ENCODE measurements at regions not wholly inside any gene's neighbourhood (a gene's known extent, or its start where the extent isn't known, plus 50 kb on each side); places are given as distances from the start of the nearest gene placed in this dataset.

DNA sequence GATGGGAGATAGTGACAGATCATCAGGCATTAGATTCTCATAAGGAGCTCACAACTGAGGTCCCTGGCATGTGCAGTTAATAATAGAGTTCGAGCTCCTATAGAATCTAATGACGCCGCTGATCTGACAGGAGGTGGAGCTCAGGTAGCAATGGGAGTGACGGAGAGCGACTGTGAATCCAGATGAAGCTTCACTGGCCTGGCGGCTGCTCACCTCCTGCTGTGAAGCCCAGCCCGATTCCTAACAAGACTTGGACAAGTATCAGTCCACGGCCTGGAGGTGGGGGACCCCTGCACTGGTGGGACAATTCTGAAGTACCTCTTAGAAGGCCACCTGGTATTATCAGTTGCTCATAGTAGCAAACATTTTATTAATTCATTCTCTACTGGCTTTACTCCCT is 377.9 kb upstream of the ITGA1 start:
- no peak for DNase-seq (ENCODE audit: low read depth)

GRCh38 chr5:52419357-52419756 is 368.4 kb upstream of the ITGA1 start:
- DNase-seq (ENCODE audit: low read depth): no peak

- no peak for DNase-seq (ENCODE audit: low read depth)
Measured at GRCh38 chr5:52427615-52428014, 360.1 kb upstream of the ITGA1 start.

- no peak for DNase-seq (ENCODE audit: low read depth)
Measured at GRCh38 chr5:52428977-52429489, 358.7 kb upstream of the ITGA1 start.

DNA sequence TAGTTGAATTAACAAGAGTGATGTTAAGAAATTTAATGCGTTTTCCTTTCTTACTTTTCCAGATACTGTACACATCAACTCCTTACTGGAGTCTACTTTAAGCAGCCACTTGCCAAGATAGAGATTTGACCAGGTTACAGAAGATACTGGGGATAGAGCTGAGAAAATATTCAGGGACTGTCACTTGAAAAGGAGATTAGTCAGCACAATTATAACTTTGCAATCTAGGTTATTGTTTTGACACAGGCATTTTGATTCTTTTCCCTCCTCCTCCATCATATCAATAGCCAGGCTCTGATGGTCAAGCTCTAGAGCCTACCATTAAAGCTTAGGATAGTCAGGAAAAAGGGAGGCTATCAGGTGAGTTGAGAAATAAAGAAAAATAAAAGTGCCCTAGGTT is 345.9 kb upstream of the ITGA1 start:
- DNase-seq (ENCODE audit: low read depth): no peak

DNA sequence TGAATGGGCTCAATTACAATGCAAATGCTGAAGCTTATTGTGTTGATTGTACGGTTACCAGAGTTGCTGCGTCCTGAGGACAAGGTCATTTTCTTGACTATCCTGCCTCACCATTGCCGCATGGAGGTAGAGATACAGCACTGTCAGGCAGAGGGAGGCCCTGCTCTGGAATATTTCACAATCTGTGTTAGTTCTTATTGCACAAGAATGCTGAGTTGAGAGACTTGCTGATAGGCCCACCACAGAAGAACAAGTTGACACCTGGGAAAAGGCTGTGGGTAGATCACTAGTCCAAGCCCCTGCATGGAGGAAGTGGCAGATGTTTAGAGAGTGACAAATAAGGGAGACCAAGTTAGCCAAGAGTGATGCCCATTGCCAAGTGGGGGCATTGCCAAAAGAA is 344.5 kb upstream of the ITGA1 start:
- no peak for DNase-seq (ENCODE audit: low read depth)

DNA sequence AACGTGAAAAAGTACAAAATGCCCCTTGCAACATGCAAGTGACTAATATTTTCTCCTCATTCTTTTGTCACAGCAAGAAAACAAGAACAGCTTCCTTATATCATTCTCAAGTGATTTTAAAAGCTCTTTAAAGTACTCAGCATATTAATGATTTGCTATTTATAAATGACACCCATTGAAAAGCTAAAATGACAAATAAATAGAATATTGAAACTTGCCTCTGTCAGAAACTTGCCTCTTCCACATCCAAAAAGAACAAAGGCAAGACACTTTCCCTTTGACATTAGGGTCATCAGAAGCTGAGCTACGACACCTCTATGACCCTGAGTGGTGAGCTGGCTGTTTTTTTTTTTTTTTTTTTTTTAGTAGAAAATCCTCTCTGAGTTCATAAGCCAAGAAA is 339.6 kb upstream of the ITGA1 start:
- DNase-seq (ENCODE audit: low read depth): no peak

DNA sequence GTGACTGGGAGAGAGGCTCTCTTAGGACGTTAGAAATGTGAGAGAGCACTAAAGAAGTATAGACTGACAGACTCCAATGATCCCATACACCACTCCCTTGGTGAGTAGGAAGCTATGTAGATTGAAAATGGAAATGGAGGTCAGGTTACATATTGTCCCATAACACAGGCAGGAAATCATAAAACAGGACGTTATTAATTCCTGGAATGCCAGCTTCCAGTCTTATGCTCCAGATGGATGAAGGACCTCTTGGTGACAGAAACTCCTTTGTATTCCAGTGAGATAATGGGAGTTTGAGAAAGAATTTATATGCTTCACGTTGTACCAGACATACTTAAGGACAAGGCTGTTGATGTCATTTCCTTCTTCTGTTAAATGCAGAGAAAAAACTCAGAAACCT is 338.2 kb upstream of the ITGA1 start:
- DNase-seq (ENCODE audit: low read depth): no peak

GRCh38 chr5:52452098-52452497 is 335.6 kb upstream of the ITGA1 start:
- no peak for DNase-seq (ENCODE audit: low read depth)

DNA sequence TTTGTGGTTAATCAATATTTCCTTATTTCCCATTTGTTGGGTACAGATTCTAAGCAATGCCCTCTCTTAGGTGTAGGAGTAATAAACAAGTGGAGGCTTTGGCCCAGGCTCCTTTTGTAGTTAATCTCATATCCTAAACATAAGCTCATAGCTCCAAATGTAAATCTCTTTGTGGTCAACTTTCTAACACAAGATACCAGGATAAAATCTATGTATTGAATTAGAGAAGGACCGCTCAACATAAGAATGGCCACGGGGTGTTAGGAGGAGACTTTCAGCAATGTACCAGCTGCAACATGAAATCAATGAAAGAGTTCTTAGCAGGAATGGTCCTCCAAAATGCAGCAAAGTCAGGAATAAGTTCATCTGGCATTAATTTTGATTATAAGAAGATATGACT is 334.5 kb upstream of the ITGA1 start:
- no peak for DNase-seq (ENCODE audit: low read depth)

DNA sequence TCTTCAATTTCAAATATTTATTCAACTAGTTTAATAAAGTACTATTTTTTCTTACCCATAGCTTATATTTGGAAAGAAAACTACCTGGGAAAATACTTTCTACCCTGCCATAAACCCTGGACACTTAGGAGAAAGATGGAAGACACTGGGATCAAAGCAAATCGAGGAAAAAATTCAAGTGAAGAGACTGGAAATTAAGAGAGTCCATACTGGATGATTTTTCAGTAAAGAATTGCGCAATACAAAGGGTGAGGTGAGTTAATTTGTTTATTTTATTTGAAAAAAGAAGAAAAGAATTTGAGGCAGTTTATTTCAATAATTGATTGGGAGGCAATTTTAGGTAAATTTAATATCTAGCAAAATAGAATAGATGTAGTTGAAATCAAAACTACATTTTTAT is 331.8 kb upstream of the ITGA1 start:
- DNase-seq (ENCODE audit: low read depth): no peak

GRCh38 chr5:52457810-52458209 is 329.9 kb upstream of the ITGA1 start:
- DNase-seq (ENCODE audit: low read depth): no peak

DNA sequence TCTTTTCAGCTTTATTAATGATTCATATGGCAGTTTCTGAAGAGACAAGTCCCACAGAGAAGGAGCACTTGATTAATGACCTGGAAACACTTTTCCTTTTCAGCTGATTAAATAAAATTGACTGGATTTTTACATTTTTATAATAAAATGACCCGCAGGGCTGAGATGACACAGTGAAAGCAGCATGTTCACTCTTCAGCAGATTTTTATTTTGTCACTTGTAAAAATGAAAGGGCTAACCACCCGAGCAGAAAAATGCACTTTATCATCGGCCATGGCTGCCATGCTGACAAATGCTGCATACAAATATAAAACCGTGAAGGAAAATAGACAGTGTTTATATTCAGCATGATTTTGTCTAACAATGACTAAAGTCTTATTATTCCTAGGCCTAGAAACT is 321.6 kb upstream of the ITGA1 start:
- no peak for DNase-seq (ENCODE audit: low read depth)

DNA sequence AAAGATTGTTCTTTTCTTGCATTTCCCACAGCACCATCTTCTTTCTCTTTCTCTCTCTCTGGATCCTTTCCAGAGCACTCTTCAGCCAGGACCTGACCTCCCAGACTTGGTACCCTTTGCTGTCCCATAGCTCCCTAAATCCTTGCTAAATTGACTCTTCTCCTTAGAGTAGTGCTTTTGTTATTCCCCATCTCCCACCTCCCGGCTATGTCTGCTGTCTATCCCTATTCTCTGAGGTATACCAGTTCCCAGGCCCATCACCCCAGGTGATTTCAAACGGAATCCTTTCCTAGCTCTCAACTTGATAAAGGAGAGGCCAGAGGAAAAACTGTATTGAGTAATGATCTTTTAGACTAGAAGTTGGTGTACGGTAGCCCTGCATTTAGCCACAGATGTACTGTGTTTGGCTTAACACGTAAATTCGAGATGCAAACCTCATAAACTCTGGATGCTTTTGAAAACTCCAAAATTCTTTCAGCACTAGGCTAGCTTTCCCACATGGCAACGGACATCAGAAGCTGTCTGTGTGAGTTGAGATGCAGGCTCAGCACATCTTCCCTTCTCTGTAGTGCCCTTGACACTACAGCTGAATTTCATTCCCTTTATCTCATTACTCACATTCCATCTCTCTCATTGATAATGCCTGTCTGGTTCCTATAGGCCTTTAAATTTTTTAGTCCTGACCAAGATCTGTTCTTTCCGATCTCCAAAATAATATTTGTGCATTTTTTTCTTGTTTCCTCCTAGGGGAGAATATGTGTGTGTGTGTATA is 320.8 kb upstream of the ITGA1 start:
- DNase-seq (ENCODE audit: low read depth): no peak

DNA sequence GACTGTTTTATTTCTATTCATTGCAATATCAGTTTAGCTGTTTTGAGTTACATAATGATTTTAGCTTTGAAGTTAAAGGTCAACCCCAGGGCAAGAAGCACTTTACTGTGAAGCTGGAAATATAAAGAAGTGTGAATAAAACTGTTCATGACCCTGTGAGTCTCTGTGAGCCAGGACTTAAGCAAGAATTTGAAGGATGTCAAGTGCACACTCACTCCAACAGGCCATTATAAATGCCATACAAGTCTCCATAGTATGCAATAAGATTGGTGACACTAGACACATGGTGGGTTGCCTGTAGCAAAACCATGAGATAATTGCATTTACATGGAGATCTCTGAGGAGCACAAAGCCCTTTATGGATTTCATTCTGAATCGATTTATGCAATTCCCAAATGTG is 318.7 kb upstream of the ITGA1 start:
- DNase-seq (ENCODE audit: low read depth): no peak

- no peak for DNase-seq (ENCODE audit: low read depth)
Measured at GRCh38 chr5:52469420-52469819, 318.3 kb upstream of the ITGA1 start.

- DNase-seq (ENCODE audit: low read depth): no peak
Measured at GRCh38 chr5:52469835-52470234, 317.9 kb upstream of the ITGA1 start.

DNA sequence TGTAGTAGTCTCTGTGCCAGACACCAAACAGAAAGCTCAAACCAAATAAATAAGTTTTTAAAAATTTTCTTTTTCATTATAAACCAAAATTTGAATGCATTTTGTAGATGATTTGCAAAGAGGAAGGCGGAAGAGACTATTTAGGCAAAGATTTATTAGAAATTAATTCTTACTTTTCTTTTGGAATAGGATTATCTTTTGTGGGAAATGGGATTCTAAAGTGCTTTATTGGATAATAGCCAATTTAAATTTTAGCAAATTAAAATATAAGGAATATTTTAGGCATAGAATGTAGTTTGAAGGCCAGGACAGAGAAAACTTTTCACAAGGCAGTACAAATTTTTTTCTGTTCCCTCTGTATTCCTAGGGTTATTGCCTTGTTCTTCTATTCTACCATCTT is 311.4 kb upstream of the ITGA1 start:
- no peak for DNase-seq (ENCODE audit: low read depth)

- DNase-seq (ENCODE audit: low read depth): peak; percentile 65
Measured at GRCh38 chr5:52481201-52481600, 306.5 kb upstream of the ITGA1 start.

DNA sequence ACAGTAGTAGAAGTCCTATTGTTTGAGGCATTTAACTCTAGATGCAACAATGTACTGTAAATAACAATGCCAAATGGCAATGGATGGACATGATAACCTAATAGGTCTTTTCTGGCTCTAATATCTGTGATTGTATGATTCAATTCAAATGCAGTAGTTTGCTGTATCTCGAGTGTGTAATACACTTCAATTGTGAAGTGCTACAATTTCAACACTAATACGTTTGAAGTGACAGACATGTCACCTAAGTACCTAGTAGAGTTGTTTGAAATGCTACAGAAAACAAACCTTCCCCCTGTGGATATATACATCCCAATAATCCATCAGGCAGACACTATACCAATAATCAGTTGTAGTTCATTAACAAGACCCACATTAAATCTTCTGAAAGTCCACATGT is 305.9 kb upstream of the ITGA1 start:
- DNase-seq (ENCODE audit: low read depth): no peak

DNA sequence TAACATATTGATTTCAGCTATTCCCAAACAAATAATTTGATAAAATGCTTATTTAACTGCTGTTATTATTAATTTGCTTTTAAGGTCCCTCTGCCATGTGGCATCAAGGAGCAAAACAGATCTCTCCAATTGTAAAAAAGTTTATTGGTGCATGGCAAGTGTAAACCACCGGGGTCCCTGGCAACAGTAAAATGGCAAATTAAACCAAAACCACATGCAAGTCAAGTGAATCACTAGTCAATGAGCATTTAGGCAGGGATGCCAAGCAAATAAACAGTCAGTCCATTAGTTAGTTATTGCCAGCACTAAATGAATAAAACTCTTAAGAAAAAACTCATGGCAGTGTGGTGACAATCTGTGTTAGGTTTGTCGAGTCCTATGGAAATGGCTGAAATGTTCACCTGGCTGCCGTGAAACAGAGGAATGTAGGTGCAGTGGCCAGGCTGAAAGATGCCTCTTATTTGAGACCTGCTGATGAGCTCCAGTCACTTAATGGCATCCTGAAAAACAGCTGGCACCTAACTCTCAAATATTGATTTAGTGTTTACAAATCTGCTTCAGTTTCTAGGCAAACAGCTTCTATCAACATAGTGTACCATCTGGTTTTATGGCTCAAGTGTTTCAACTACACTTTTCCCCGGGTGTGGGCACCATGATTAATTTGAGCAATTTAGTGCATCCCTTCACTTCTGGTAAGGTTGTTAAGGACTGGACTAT is 296.5 kb upstream of the ITGA1 start:
- no peak for DNase-seq (ENCODE audit: low read depth)

DNA sequence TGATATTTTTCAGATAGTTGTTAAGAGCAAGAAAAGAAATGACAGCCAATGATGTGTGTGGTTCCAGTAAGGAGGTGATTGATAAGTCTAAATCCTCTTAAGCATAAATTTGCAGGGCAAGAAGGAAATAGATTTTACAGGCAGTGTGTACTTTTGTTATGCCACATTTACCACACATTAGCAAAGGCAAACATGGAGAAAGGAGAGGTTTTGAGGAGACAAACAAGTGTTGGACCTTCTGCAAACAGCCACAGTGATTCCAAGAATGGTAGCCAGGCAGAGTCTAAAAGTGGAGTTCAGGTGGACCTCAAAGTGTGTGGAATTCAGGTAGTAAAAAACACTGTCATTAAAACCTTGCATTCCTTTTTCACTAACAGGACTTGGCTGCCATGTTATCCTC is 295.9 kb upstream of the ITGA1 start:
- no peak for DNase-seq (ENCODE audit: low read depth)

DNA sequence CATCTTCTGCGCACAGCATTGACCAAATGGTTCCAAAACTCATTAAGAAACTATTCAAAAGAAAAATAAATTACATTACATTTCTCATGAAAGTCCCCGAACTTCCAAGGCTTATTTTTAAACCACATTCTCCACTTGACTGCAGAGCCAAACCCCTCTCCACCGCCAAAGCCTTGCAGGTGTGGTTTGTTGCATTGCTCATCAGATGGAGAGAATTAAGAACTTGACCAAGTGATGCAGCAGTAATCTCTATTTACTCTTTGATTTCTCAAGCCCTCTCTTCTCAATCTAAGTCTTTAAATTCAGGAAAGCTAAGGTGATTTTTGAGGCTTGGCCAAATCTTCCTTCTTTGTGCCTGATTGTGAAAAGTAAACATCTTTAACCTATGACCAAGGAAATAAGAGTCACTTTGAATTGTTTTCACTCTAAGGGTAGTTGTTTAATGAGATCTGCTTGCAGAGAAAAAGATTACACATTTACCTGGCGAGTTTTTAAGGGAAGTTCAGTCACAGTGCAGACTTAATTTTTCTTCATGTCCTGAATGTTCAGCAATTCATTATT is 290.5 kb upstream of the ITGA1 start:
- no peak for DNase-seq (ENCODE audit: low read depth)

Measured in HS-5 (cell line).